OCI-LY3 (cell line): ENCODE measurements at regions not wholly inside any gene's neighbourhood (a gene's known extent, or its start where the extent isn't known, plus 50 kb on each side); places are given as distances from the start of the nearest gene placed in this dataset.

Source experiments
- EZH2phosphoT487 ChIP-seq: fragments of 200-600 bp; shearing (Covaris generic); IDR thresholded peaks from 2 replicates; pipeline ENCODE4 v1.6.1; 2018; ENCODE audit warnings: antibody characterized with exemption, mixed run types, low read depth
- TF ChIP-seq, protein P1 (sequence below): fragments of 200-600, 300-600 bp; sonication (generic); IDR thresholded peaks from 2 replicates; pipeline ENCODE4 v1.5.1; 2014; ENCODE audit warnings: antibody characterized with exemption, low read length, low read depth

DNA sequence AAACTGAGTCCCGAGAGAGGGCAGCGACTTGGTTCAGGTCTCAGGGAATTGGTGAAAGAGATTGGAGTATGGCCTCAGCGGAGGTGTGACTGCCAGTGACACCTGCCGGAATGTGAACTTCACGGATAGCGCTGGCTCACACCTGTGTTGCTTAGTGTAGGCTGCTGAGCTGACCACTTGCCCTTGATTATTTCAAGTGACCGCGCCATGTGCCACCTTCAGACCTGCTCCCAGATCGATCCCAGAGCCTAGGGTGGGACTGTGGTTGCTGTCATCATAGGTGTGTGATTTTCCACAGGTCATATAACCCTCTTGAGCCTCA lies 134.8 kb downstream of the GLI2 start:
- TF ChIP-seq, protein P1, sequence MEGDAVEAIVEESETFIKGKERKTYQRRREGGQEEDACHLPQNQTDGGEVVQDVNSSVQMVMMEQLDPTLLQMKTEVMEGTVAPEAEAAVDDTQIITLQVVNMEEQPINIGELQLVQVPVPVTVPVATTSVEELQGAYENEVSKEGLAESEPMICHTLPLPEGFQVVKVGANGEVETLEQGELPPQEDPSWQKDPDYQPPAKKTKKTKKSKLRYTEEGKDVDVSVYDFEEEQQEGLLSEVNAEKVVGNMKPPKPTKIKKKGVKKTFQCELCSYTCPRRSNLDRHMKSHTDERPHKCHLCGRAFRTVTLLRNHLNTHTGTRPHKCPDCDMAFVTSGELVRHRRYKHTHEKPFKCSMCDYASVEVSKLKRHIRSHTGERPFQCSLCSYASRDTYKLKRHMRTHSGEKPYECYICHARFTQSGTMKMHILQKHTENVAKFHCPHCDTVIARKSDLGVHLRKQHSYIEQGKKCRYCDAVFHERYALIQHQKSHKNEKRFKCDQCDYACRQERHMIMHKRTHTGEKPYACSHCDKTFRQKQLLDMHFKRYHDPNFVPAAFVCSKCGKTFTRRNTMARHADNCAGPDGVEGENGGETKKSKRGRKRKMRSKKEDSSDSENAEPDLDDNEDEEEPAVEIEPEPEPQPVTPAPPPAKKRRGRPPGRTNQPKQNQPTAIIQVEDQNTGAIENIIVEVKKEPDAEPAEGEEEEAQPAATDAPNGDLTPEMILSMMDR = no peak
- TF ChIP-seq EZH2phosphoT487 = no peak
